ENCODE measurements at regions not wholly inside any gene's neighbourhood (a gene's known extent, or its start where the extent isn't known, plus 50 kb on each side); places are given as distances from the start of the nearest gene placed in this dataset.

- TF ChIP-seq, protein P1, sequence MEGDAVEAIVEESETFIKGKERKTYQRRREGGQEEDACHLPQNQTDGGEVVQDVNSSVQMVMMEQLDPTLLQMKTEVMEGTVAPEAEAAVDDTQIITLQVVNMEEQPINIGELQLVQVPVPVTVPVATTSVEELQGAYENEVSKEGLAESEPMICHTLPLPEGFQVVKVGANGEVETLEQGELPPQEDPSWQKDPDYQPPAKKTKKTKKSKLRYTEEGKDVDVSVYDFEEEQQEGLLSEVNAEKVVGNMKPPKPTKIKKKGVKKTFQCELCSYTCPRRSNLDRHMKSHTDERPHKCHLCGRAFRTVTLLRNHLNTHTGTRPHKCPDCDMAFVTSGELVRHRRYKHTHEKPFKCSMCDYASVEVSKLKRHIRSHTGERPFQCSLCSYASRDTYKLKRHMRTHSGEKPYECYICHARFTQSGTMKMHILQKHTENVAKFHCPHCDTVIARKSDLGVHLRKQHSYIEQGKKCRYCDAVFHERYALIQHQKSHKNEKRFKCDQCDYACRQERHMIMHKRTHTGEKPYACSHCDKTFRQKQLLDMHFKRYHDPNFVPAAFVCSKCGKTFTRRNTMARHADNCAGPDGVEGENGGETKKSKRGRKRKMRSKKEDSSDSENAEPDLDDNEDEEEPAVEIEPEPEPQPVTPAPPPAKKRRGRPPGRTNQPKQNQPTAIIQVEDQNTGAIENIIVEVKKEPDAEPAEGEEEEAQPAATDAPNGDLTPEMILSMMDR (IDR thresholded peaks at IDR 0.05) = no peak
- Mint-ChIP-seq H3K27me3 (ENCODE audit: low read depth, poor library complexity) (peaks cover 13% of the 10 kb centered on the region), H3K27ac (no peak overlapping the region), H3K4me1 (peaks cover 20% of the 10 kb centered on the region), H3K9me3 (no peaks in the 10 kb centered on the region), H3K4me3 (no peak overlapping the region), H3K36me3 (ENCODE audit: low read depth) (no peaks in the 10 kb centered on the region)
- no peak for DNase-seq
These were observed 123.3 kb upstream of the SLC1A4 start for GRCh38 chr2:64865831-64866345.

DNA sequence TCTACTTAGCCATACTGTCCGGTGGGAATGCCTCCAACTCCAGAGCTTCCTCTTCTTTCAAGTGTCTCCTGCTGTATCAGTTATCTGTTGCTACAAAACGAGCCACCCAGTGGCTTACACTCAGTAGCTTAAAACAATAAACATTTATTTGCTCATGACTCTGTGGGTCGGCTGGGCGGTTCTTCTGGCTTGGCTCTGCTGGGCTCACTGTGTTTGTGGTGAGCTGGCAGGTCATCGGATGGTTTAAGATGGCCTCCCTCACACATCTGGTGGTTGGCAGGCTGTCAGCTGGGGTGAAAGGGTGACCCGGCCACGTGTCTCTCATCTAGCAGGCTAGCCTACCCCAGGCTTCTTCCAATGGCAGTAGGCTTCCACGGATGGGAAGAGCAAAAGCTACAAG lies 122.4 kb upstream of the SLC1A4 start:
- DNase-seq = no peak
- Mint-ChIP-seq H3K27ac (no peak overlapping the region), H3K4me3 (peak overlapping the region; percentile 16), H3K4me1 (peaks cover 20% of the 10 kb centered on the region), H3K27me3 (ENCODE audit: low read depth, poor library complexity) (peaks cover 16% of the 10 kb centered on the region), H3K36me3 (ENCODE audit: low read depth) (no peaks in the 10 kb centered on the region), H3K9me3 (no peaks in the 10 kb centered on the region)
- TF ChIP-seq, protein P1 (IDR thresholded peaks at IDR 0.05) = no peak

- H3K4me1 Mint-ChIP-seq = peaks cover 20% of the 10 kb centered on the region
- DNase-seq = no peak
- TF ChIP-seq, protein P1 (IDR thresholded peaks at IDR 0.05) = no peak
- H3K27me3 Mint-ChIP-seq (ENCODE audit: low read depth, poor library complexity) = peaks cover 16% of the 10 kb centered on the region
- no peaks in the 10 kb centered on the region for H3K36me3 Mint-ChIP-seq (ENCODE audit: low read depth)
- H3K27ac Mint-ChIP-seq = no peak overlapping the region
- H3K9me3 Mint-ChIP-seq = no peaks in the 10 kb centered on the region
- no peak overlapping the region for H3K4me3 Mint-ChIP-seq
These were observed 121.8 kb upstream of the SLC1A4 start for GRCh38 chr2:64867253-64867996.

GRCh38 chr2:64869126-64869525 lies 120.1 kb upstream of the SLC1A4 start:
- Mint-ChIP-seq H3K4me3 (no peak overlapping the region), H3K9me3 (no peaks in the 10 kb centered on the region), H3K27me3 (ENCODE audit: low read depth, poor library complexity) (peaks cover 16% of the 10 kb centered on the region)

GRCh38 chr2:64873472-64873924 lies 115.7 kb upstream of the SLC1A4 start:
- TF ChIP-seq, protein P1 (IDR thresholded peaks at IDR 0.05) = peak; percentile 95
- DNase-seq = peak; percentile 92
- H3K9me3 Mint-ChIP-seq = no peaks in the 10 kb centered on the region
- H3K36me3 Mint-ChIP-seq (ENCODE audit: low read depth) = no peaks in the 10 kb centered on the region
- no peak overlapping the region for H3K27ac Mint-ChIP-seq
- H3K4me3 Mint-ChIP-seq = no peak overlapping the region
- peaks cover 33% of the 10 kb centered on the region for H3K4me1 Mint-ChIP-seq
- H3K27me3 Mint-ChIP-seq (ENCODE audit: low read depth, poor library complexity) = peaks cover 11% of the 10 kb centered on the region

More at GRCh38 chr2:64869126-64869525, 120.1 kb upstream of the SLC1A4 start:
- TF ChIP-seq, protein P1 (IDR thresholded peaks at IDR 0.05) = no peak
- DNase-seq = no peak
- no peak overlapping the region for H3K27ac Mint-ChIP-seq
- peaks cover 23% of the 10 kb centered on the region for H3K4me1 Mint-ChIP-seq
- no peaks in the 10 kb centered on the region for H3K36me3 Mint-ChIP-seq (ENCODE audit: low read depth)

DNA sequence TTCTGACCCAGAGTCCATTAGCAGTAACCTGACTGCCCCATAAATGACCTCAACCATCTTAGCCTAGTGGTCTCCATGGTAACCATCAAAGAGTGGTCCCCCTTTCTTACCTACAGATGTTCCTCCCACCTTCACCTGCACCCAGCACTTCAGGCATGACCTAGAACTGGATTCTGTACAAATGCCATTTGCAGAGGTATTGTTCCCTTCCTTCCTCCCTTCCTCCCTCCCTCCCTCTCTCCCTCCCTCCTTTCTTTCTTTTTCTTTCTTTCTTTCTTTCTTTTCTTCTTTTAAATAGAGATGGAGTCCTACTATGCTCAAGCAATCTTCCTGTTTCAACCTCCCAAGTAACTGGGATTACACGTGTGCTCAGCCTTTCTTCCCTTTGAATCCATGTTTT lies 114.6 kb upstream of the SLC1A4 start:
- Mint-ChIP-seq H3K27ac (no peak overlapping the region), H3K9me3 (no peaks in the 10 kb centered on the region), H3K4me3 (no peak overlapping the region), H3K27me3 (ENCODE audit: low read depth, poor library complexity) (peaks cover 7% of the 10 kb centered on the region), H3K4me1 (peaks cover 36% of the 10 kb centered on the region), H3K36me3 (ENCODE audit: low read depth) (no peaks in the 10 kb centered on the region)
- TF ChIP-seq, protein P1 (IDR thresholded peaks at IDR 0.05) = no peak
- no peak for DNase-seq
